Heart left ventricle (tissue), 16 donors: ENCODE measurements at regions not wholly inside any gene's neighbourhood (a gene's known extent, or its start where the extent isn't known, plus 50 kb on each side); places are given as distances from the start of the nearest gene placed in this dataset.

Experiments used
- ATAC-seq, 4 donors: fragments of 200-7000 bp; cut with Tn5 transposase; one replicate each; pipeline ENCODE4 v1.9.1; 2020 to 2022; ENCODE audit warnings: moderate library complexity in 4 of 4, mild to moderate bottlenecking in 3 of 4, moderate number of reproducible peaks in 1 of 4
- DNase-seq, 5 donors: peaks; one replicate each; pipeline ENCODE4 v3.0.0-alpha.2; 2020
- H3K27ac ChIP-seq, 12 donors: fragments of 200-600 bp; sonication (generic) in 4 of 12; one replicate each; pipeline versions ENCODE4 v1.5.0 to v1.8.0; 2016 to 2022; ENCODE audit warnings: mild to moderate bottlenecking in 2 of 12
- H3K27me3 ChIP-seq, 9 donors: fragments of 200-600 bp; sonication (generic) in 2 of 9; one replicate each; pipeline versions ENCODE4 v1.5.1 to v1.8.0; 2016 to 2022; ENCODE audit warnings: mild to moderate bottlenecking in 3 of 9
- H3K36me3 ChIP-seq, 9 donors: fragments of 200-600 bp; sonication (generic) in 2 of 9; one replicate each; pipeline versions ENCODE4 v1.5.0 to v1.8.0; 2018 to 2022; ENCODE audit warnings: mild to moderate bottlenecking in 2 of 9
- H3K4me1 ChIP-seq, 12 donors: fragments of 200-600 bp; sonication (generic) in 4 of 12; one replicate each; pipeline versions ENCODE4 v1.5.0 to v1.8.0; 2016 to 2022; ENCODE audit warnings: mild to moderate bottlenecking in 3 of 12
- H3K4me3 ChIP-seq, 12 donors: fragments of 200-600 bp; sonication (generic) in 4 of 12; one replicate each; pipeline versions ENCODE4 v1.5.0 to v1.8.0; 2017 to 2022; ENCODE audit warnings: mild to moderate bottlenecking in 9 of 12, moderate library complexity in 4 of 12
- H3K9me3 ChIP-seq, 12 donors: fragments of 200-600 bp; sonication (generic) in 4 of 12; one replicate each; pipeline versions ENCODE4 v1.5.0 to v1.8.0; 2016 to 2022; ENCODE audit warnings: mild to moderate bottlenecking in 1 of 12
- POLR2A ChIP-seq, 2 donors: fragments of 450-650 bp; IDR thresholded peaks; one replicate each; pipeline ENCODE4 v1.6.1; 2017; ENCODE audit warnings: antibody characterized with exemption in 2 of 2, mild to moderate bottlenecking in 2 of 2, moderate library complexity in 2 of 2
- WGBS, 4 donors: extraction: QIAGEN DNeasy Blood & Tissue Kit in 2 of 4; methylation state at CpG; one replicate each; pipeline versions ENCODE4 v1.1.5 to v1.1.7; 2013 to 2018; 5-methylcytosine and 5-hydroxymethylcytosine counted together
- intact Hi-C, 10 donors: fragments of 100-400 bp; cut with DNase I; formaldehyde crosslinking; loops; one replicate each; pipeline versions ENCODE4 v1.11.1 to v1.14.2; 2022
- TF ChIP-seq, protein P1 (sequence below), 12 donors: fragments of 200-600 bp; sonication (generic) in 4 of 12; IDR thresholded peaks; one replicate each; pipeline versions ENCODE4 v1.5.0 to v1.8.0; 2018 to 2022; ENCODE audit warnings: antibody characterized with exemption in 12 of 12, mild to moderate bottlenecking in 5 of 12
- donor health status: ischemic (EF 13 %, LVEDD 7.1; RV severe dilation, severe dysfunction).
- donor health status: healthy with polysubstance abuse.
- donor health status: DM: no; HTN: yes; CAD: no.
- donor health status: DM: no; HTN: no; CAD: no.
- donor health status: ischemic (EF 25% LVEDD 6.9; RV normal size, moderate dysfunction).
- donor health status: ischemic (EF 25% LVEDD 5.7; RV mildly dilated, moderate dysfunction).
- donor health status: healthy.
- donor health status: DM: yes; HTN: yes; CAD: no.
- donor health status: ischemic (EF 35%, LVEDD 5.7; RV mildly dilated, moderate dysfunction).
- donor health status: nonischemic (EF 11% LVEDD 7.7; RV severe dilation, severe dysfunction).
- donor health status: DM: yes; HTN: yes; CAD: no.
- donor health status: PGD.
- donor health status: ischemic (EF 29% LVEDD 5.4; RV normal size, mild dysfunction).
- donor health status: nonischemic (EF 23%, LVEDD 6.1; RV moderate dilation, normal function).

DNA sequence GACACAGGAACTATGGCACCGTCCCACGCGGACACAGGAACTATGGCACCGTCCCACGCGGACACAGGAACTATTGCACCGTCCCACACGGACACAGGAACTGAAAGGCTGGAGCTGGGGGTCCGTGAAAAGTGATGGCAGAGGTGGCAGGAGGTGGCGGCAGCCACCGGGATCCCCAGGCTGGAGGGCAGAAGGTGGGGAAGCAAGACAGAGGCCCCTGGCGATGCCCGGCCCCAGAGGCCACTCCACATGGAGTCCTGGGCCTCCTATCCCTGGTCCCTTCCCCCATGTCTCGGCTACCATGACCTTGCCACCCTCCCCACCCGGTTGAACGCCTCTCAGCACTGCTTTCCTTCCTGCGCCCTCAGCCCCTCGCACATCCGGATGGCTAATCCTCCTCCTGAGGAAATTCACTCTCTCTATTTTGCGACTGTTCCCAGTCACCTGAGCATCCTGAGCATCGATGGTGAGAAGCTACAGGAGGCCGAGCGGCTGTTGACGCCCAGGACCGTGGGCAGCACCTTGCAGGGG lies 181.4 kb downstream of the TMEM18 start:
- intact Hi-C loops, result no loop called here
- 82 to 88% (median 86%) methylated on average over 22 to 25 of the region's 25 CpGs for WGBS, 4 donors

DNA sequence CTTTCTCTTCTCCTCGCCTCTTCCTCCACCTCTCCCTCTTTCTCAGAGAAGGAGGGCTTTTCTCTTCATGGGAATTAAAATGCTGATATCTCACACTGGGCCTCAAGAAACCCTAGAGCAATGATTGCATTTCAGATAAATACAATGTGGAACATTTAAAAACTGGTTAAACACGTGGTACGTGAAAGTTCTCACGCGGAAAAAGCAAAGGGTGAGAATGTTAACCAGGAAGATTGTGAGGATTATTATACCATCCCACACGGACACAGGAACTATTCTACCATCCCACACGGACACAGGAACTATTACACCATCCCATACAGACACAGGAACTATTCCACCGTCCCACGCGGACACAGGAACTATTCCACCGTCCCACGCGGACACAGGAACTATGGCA lies 182.4 kb downstream of the TMEM18 start:
- Histone ChIP-seq H3K27ac (no peak overlapping the region), H3K36me3 (no peaks in the 10 kb centered on the region), H3K9me3 (no peaks in the 10 kb centered on the region), H3K4me1 (no peaks in the 10 kb centered on the region), H3K4me3 (no peak overlapping the region), H3K27me3 (peaks cover 0 to 9% (median 0%) of the 10 kb centered on the region in 9 donors)
- DNase-seq, result no peak
- no peak for ATAC-seq
- TF ChIP-seq POLR2A (IDR thresholded peaks at IDR 0.05), result no peak
- TF ChIP-seq, protein P1, sequence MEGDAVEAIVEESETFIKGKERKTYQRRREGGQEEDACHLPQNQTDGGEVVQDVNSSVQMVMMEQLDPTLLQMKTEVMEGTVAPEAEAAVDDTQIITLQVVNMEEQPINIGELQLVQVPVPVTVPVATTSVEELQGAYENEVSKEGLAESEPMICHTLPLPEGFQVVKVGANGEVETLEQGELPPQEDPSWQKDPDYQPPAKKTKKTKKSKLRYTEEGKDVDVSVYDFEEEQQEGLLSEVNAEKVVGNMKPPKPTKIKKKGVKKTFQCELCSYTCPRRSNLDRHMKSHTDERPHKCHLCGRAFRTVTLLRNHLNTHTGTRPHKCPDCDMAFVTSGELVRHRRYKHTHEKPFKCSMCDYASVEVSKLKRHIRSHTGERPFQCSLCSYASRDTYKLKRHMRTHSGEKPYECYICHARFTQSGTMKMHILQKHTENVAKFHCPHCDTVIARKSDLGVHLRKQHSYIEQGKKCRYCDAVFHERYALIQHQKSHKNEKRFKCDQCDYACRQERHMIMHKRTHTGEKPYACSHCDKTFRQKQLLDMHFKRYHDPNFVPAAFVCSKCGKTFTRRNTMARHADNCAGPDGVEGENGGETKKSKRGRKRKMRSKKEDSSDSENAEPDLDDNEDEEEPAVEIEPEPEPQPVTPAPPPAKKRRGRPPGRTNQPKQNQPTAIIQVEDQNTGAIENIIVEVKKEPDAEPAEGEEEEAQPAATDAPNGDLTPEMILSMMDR (IDR thresholded peaks at IDR 0.05), result no peak
- intact Hi-C loops, result no loop called here
- WGBS, 4 donors, result 73 to 83% (median 78%) methylated on average over 13 of the region's 13 CpGs

More for the DNA sequence above, 181.4 kb downstream of the TMEM18 start:
- Histone ChIP-seq H3K4me1 (no peaks in the 10 kb centered on the region), H3K27ac (no peak overlapping the region), H3K4me3 (no peak overlapping the region), H3K9me3 (no peaks in the 10 kb centered on the region), H3K27me3 (peaks cover 0 to 10% (median 0%) of the 10 kb centered on the region in 9 donors), H3K36me3 (no peaks in the 10 kb centered on the region)
- DNase-seq (no peak), ATAC-seq (no peak)
- TF ChIP-seq, protein P1 (IDR thresholded peaks at IDR 0.05), result no peak
- no peak for TF ChIP-seq POLR2A (IDR thresholded peaks at IDR 0.05)

DNA sequence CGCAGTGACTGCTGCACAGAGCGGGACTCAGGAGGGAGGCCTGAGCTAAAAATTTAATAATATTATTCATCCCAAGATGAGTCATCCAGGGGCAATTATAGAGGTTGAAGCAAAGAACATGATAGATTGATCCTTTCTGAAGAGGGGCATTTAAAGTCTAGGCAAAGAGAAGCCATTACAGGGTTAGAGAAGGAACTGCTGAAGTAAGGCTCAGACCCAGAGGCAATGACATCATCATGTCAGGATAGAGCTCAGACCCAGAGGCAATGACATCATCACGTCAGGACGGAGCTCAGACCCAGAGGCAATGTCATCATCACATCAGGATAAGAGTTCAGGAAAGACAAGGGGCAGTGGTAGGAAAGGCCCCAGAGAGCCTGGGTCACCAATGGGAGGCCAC lies 184.0 kb downstream of the TMEM18 start:
- Histone ChIP-seq H3K27me3 (peaks cover 0 to 9% (median 0%) of the 10 kb centered on the region in 9 donors), H3K9me3 (no peaks in the 10 kb centered on the region), H3K4me1 (no peaks in the 10 kb centered on the region), H3K36me3 (no peaks in the 10 kb centered on the region), H3K4me3 (no peak overlapping the region), H3K27ac (no peak overlapping the region)
- DNase-seq (no peak), ATAC-seq (no peak)
- 71 to 81% (median 73%) methylated on average over 4 of the region's 4 CpGs for WGBS, 4 donors
- intact Hi-C loops, result no loop called here
- TF ChIP-seq, protein P1 (IDR thresholded peaks at IDR 0.05), result no peak
- no peak for TF ChIP-seq POLR2A (IDR thresholded peaks at IDR 0.05)

DNA sequence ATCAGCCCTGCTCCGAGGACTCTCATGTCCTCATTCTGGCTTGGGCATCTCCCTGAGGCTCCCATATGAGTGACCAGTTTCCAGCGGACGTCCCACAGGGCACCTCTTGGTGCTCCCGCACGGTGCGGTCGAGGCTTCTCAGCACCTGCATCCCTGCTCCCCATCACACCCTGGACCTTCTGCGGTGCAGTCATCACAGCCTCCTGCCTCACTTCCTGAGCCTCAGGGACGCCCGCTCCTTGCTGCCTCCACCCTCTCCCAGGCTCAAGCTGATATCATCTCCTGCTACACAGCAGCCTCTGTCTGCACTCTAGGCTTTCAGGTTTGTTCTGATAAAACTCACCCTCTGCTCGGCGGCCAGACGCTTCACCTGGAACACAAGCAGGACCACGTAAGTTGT lies 185.0 kb downstream of the TMEM18 start:
- intact Hi-C loops, result no loop called here
- ATAC-seq, result no peak
- no peaks in the 10 kb centered on the region for H3K9me3 ChIP-seq
- peaks cover 0 to 9% (median 0%) of the 10 kb centered on the region in 9 donors for H3K27me3 ChIP-seq
- no peaks in the 10 kb centered on the region for H3K36me3 ChIP-seq
- WGBS, 4 donors, result 78 to 81% (median 79%) methylated on average over 14 of the region's 14 CpGs
- H3K4me1 ChIP-seq, result no peaks in the 10 kb centered on the region
- no peak for TF ChIP-seq POLR2A (IDR thresholded peaks at IDR 0.05)
- TF ChIP-seq, protein P1 (IDR thresholded peaks at IDR 0.05), result no peak
- no peak overlapping the region for H3K27ac ChIP-seq
- no peak overlapping the region for H3K4me3 ChIP-seq
- DNase-seq, result no peak
